Spleen (tissue), 7 donors: ENCODE measurements at regions not wholly inside any gene's neighbourhood (a gene's known extent, or its start where the extent isn't known, plus 50 kb on each side); places are given as distances from the start of the nearest gene placed in this dataset.

Source experiments
- CTCF ChIP-seq, 11 experiments: fragments of 200-600 bp in 7 of 11; fragments of 450-650 bp in 4 of 11; sonication (generic) in 4 of 11; IDR thresholded peaks in 8 of 11; conservative IDR thresholded peaks in 3 of 11; 1 replicate in 7 of 11; 2 replicates in 4 of 11; pipeline versions ENCODE4 v1.4.0 to v1.8.0; 2016 to 2021; ENCODE audit warnings: antibody characterized with exemption in 11 of 11, inconsistent platforms in 4 of 11, mild to moderate bottlenecking in 1 of 11
- POLR2A ChIP-seq, 3 donors: fragments of 450-650 bp; IDR thresholded peaks; one replicate each; pipeline ENCODE4 v1.5.1; 2017; ENCODE audit warnings: antibody characterized with exemption in 3 of 3, mild to moderate bottlenecking in 1 of 3
- POLR2AphosphoS5 ChIP-seq, 3 donors: sonication (generic); formaldehyde crosslinking; IDR thresholded peaks; one replicate each; pipeline ENCODE4 v1.5.1; 2017; ENCODE audit warnings: antibody characterized with exemption in 3 of 3
- donor health status: DM: no; HTN: no; CAD: no; lungs with moderate emphysema.
- donor health status: DM: no; HTN: no; CAD: no.
- donor health status: DM: no; HTN: no; CAD: no.

DNA sequence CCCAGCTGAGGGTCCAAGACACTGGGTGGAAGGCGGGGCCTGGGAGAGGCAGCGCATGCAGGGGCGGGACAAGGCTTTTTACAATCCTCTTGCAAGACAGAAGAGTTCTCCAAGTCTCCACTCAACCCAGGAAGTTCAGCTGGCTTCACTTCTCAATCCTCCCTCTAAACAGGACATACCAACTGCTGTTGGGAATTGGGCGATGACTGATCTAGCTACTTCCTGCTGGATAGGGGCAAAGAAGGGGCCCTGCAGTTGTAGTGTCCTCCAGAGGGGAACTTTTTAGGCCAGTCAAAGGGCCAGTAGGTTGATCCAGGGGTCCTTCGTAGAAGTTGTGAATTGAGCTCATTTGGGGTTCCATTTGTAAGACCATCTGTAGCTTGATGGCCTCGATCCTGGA is 94.6 kb upstream of the TERB2 start:
- TF ChIP-seq CTCF (IDR thresholded peaks at IDR 0.05 in 8 of 11, conservative IDR thresholded peaks at IDR 0.05 in 3 of 11) (no peak), POLR2A (IDR thresholded peaks at IDR 0.05) (no peak), POLR2AphosphoS5 (IDR thresholded peaks at IDR 0.05) (no peak)
